Bronchial epithelial cell (primary cell): ENCODE measurements at regions not wholly inside any gene's neighbourhood (a gene's known extent, or its start where the extent isn't known, plus 50 kb on each side); places are given as distances from the start of the nearest gene placed in this dataset.

Experiments
- DNase-seq: peaks from one replicate; pipeline ENCODE4 v3.0.0-alpha.2; 2010; ENCODE audit warnings: low read depth
- FAIRE-seq: peaks from 2 replicates; lab custom pipeline; 2011; peaks lifted over from hg19 to GRCh38; lab: Jason Lieb, UNC
- H3K27me3 ChIP-seq: 2 replicates; pipeline ENCODE4 v1.5.1; 2011; ENCODE audit warnings: low read length; ENCODE audit not compliant: control insufficient read depth, insufficient read depth
- H3K36me3 ChIP-seq: 2 replicates; pipeline ENCODE4 v1.5.1; 2011; ENCODE audit warnings: low read length; ENCODE audit not compliant: control insufficient read depth, insufficient read depth
- H3K4me3 ChIP-seq: 2 replicates; pipeline ENCODE4 v1.5.1; 2011; ENCODE audit warnings: mild to moderate bottlenecking, low read depth, low read length, control low read depth
- TF ChIP-seq, protein P1 (sequence below): IDR thresholded peaks from 2 replicates; pipeline ENCODE4 v1.5.1; 2011; ENCODE audit warnings: mild to moderate bottlenecking, moderate library complexity, low read length, control low read depth, inconsistent platforms; ENCODE audit not compliant: insufficient read depth, severe bottlenecking

DNA sequence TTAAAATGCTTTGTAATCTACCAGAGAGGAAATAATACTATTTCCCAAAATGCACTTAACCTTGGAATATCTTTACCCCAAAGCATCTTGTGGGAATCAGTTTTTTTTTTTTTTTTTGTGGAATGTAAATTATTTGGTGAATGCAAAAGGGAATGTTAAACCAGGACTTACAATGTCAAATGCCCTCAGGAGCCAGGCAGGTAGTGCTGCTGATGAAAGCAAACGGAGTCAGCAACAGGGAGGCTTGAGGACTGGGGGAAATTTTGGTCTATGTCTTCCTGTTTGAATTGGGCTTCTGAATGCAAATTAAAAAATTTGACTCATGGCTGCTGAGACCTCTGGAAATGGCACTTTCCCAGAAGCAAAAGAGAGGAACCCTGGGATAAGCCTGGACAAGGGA lies 96.5 kb upstream of the NLRP1 start:
- TF ChIP-seq, protein P1, sequence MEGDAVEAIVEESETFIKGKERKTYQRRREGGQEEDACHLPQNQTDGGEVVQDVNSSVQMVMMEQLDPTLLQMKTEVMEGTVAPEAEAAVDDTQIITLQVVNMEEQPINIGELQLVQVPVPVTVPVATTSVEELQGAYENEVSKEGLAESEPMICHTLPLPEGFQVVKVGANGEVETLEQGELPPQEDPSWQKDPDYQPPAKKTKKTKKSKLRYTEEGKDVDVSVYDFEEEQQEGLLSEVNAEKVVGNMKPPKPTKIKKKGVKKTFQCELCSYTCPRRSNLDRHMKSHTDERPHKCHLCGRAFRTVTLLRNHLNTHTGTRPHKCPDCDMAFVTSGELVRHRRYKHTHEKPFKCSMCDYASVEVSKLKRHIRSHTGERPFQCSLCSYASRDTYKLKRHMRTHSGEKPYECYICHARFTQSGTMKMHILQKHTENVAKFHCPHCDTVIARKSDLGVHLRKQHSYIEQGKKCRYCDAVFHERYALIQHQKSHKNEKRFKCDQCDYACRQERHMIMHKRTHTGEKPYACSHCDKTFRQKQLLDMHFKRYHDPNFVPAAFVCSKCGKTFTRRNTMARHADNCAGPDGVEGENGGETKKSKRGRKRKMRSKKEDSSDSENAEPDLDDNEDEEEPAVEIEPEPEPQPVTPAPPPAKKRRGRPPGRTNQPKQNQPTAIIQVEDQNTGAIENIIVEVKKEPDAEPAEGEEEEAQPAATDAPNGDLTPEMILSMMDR: no peak
- Histone ChIP-seq H3K36me3 (no peaks in the 10 kb centered on the region), H3K27me3 (peaks cover 2% of the 10 kb centered on the region), H3K4me3 (no peak overlapping the region)
- FAIRE-seq (no peak), DNase-seq (no peak)

DNA sequence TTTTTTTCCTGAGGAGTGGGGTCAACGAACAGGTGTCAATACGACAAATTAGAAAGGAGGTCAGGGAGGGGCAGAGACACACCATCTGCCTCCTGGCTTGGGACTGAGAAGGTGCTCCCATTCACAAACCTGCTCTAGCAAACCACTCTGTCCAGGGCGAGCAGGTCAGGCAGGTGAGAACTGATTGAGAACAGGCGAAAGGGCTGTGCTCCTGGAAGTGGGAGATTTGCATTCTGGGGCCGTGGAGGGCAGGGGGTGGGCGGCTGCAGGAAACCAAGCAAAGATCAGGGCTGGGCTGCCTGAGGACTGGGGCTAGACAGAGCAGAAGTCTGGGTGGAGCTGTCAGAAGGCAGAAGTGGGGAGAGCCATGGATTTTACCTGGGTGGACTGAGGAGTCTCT lies 98.9 kb upstream of the NLRP1 start:
- no peak for DNase-seq
- Histone ChIP-seq H3K36me3 (no peaks in the 10 kb centered on the region), H3K4me3 (no peak overlapping the region), H3K27me3 (peaks cover 2% of the 10 kb centered on the region)
- TF ChIP-seq, protein P1: no peak
- FAIRE-seq: no peak

DNA sequence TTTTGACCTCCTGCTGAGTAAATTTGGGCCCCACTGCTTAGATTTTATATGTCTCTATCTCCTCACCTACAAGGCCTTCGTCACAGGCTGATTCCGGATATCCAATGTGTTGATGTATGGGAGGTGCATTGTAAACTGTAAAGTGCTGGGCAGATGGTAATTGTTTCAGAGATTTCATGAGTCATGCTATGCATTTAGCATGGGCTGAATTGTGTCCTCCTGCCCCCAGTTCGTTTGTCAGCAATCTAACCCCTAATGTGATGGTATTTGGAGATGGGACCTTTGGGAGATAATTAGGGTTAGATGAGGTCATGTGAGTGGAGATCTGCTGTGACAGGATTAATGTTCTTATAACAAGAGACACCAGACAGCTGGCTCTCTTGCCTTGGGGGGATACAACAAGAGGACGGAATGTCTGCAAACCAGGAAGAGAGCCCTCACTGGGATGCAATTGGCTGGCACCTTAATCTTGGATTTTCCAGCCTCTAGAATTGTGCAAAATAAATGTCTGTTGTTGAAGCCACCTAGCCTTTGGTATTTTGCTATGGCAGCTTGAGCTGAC lies 101.8 kb upstream of the NLRP1 start:
- FAIRE-seq (no peak), DNase-seq (no peak)
- TF ChIP-seq, protein P1: no peak
- Histone ChIP-seq H3K27me3 (peaks cover 2% of the 10 kb centered on the region), H3K4me3 (no peak overlapping the region), H3K36me3 (no peaks in the 10 kb centered on the region)

DNA sequence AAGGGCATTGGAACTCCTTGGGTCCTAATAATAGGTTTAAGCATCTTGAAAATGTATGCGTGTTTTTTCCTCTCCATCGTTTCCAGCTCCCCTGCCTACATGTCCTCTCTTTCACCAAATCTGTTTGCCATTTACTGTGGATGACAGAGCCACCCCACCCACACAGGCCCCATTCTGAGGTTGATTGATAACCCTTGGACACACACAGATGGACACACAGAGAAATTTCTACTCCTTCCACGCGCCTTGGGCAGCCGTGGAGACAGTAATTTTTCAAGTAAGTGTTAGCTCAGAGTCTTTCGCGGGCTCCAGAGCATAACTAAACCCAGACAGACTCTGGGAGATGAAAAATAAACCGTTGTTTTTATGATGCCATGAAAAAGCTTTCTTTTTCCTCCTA lies 103.3 kb upstream of the NLRP1 start:
- no peak for FAIRE-seq
- TF ChIP-seq, protein P1: no peak
- Histone ChIP-seq H3K4me3 (no peak overlapping the region), H3K27me3 (peaks cover 2% of the 10 kb centered on the region), H3K36me3 (no peaks in the 10 kb centered on the region)
- no peak for DNase-seq

DNA sequence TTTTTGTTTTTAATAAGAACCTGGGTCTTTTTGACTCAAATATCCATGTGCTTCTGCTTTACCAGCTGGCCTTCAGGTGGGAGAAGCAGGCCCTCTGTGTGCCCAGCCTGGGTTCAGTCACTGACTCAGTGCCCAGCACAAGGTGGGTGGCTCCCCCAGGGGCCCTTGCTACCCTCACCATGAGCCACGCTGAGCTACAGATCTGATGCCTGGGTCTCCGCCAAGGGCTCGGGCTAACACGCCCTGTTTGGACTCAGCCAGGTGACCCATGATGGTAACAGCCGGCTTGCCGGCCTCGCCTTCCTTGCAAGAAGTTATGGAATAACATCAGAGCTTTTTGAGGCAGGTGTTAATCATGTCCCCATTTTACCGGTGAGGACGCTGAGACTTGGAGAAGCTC lies 109.5 kb upstream of the NLRP1 start:
- Histone ChIP-seq H3K27me3 (no peaks in the 10 kb centered on the region), H3K4me3 (no peak overlapping the region), H3K36me3 (no peaks in the 10 kb centered on the region)
- TF ChIP-seq, protein P1: no peak
- FAIRE-seq (no peak), DNase-seq (no peak)

DNA sequence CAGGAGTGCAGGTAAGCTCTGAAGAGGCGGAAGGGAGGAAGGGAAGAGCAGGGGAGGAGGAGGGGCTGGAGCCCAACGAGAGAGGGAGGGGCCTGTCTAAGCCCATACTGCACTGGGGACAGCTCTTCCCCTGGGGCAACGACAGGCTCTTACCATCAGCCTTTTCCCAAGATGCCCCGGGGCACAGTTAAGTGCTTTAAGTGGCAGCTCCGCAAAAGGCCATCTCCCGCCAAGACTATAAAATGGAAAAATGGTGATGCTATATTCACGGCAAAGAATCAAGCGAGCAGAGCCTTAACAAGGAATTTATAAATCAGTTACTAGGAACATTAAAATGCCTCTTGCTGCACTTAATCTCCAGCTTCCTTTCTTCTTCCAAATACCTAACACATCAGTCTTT lies 110.2 kb upstream of the NLRP1 start:
- no peaks in the 10 kb centered on the region for H3K27me3 ChIP-seq
- TF ChIP-seq, protein P1: no peak
- H3K36me3 ChIP-seq: no peaks in the 10 kb centered on the region
- no peak overlapping the region for H3K4me3 ChIP-seq
- no peak for FAIRE-seq
- no peak for DNase-seq
